ENCODE measurements at regions not wholly inside any gene's neighbourhood (a gene's known extent, or its start where the extent isn't known, plus 50 kb on each side); places are given as distances from the start of the nearest gene placed in this dataset.
"Not testable (repeated sequence)": the region's sequence is repeated elsewhere in the genome, so short reads cannot be mapped to it uniquely, and the experiment has no call there.

GRCh38 chr10:35933491-35933890 is 291.4 kb upstream of the FZD8 start:
- DNase-seq (ENCODE audit: low spot score), result no peak

GRCh38 chr10:35929962-35930361 is 287.9 kb upstream of the FZD8 start:
- DNase-seq (ENCODE audit: low spot score), result not testable (repeated sequence)

GRCh38 chr10:35928748-35929147 is 286.7 kb upstream of the FZD8 start:
- no peak for DNase-seq (ENCODE audit: low spot score)

GRCh38 chr10:35927990-35928488 is 285.9 kb upstream of the FZD8 start:
- no peak for DNase-seq (ENCODE audit: low spot score)

- DNase-seq (ENCODE audit: low spot score), result no peak
These were observed 285.2 kb upstream of the FZD8 start for GRCh38 chr10:35927341-35927740.

- no peak for DNase-seq (ENCODE audit: low spot score)
These were observed 284.8 kb upstream of the FZD8 start for GRCh38 chr10:35926846-35927245.

- DNase-seq (ENCODE audit: low spot score), result no peak
These were observed 283.4 kb upstream of the FZD8 start for GRCh38 chr10:35925493-35925892.

- no peak for DNase-seq (ENCODE audit: low spot score)
These were observed 282.7 kb upstream of the FZD8 start for GRCh38 chr10:35924759-35925158.

GRCh38 chr10:35922876-35923600 is 280.9 kb upstream of the FZD8 start:
- DNase-seq (ENCODE audit: low spot score), result no peak

- no peak for DNase-seq (ENCODE audit: low spot score)
These were observed 279.8 kb upstream of the FZD8 start for GRCh38 chr10:35921866-35922350.

GRCh38 chr10:35916791-35917190 is 274.7 kb upstream of the FZD8 start:
- DNase-seq (ENCODE audit: low spot score), result peak; percentile 12

GRCh38 chr10:35913628-35914027 is 271.5 kb upstream of the FZD8 start:
- DNase-seq (ENCODE audit: low spot score), result no peak

GRCh38 chr10:35912615-35913569 is 270.8 kb upstream of the FZD8 start:
- no peak for DNase-seq (ENCODE audit: low spot score)

- DNase-seq (ENCODE audit: low spot score), result no peak
These were observed 269.9 kb upstream of the FZD8 start for GRCh38 chr10:35911954-35912353.

GRCh38 chr10:35911233-35911632 is 269.1 kb upstream of the FZD8 start:
- no peak for DNase-seq (ENCODE audit: low spot score)

- DNase-seq (ENCODE audit: low spot score), result no peak
These were observed 268.1 kb upstream of the FZD8 start for GRCh38 chr10:35910234-35910633.

- DNase-seq (ENCODE audit: low spot score), result no peak
These were observed 267.1 kb upstream of the FZD8 start for GRCh38 chr10:35909121-35909720.

- no peak for DNase-seq (ENCODE audit: low spot score)
These were observed 266.4 kb upstream of the FZD8 start for GRCh38 chr10:35908451-35908850.

- DNase-seq (ENCODE audit: low spot score), result no peak
These were observed 265.5 kb upstream of the FZD8 start for GRCh38 chr10:35907548-35907947.

- DNase-seq (ENCODE audit: low spot score), result no peak
These were observed 264.1 kb upstream of the FZD8 start for GRCh38 chr10:35906155-35906554.

- no peak for DNase-seq (ENCODE audit: low spot score)
These were observed 260.9 kb upstream of the FZD8 start for GRCh38 chr10:35903021-35903420.

- DNase-seq (ENCODE audit: low spot score), result no peak
These were observed 256.8 kb upstream of the FZD8 start for GRCh38 chr10:35898716-35899440.

All from Ammon's horn (tissue), 1 donor.